ENCODE measurements at regions not wholly inside any gene's neighbourhood (a gene's known extent, or its start where the extent isn't known, plus 50 kb on each side); places are given as distances from the start of the nearest gene placed in this dataset.
"Not testable (repeated sequence)": the region's sequence is repeated elsewhere in the genome, so short reads cannot be mapped to it uniquely, and the experiment has no call there.

DNA sequence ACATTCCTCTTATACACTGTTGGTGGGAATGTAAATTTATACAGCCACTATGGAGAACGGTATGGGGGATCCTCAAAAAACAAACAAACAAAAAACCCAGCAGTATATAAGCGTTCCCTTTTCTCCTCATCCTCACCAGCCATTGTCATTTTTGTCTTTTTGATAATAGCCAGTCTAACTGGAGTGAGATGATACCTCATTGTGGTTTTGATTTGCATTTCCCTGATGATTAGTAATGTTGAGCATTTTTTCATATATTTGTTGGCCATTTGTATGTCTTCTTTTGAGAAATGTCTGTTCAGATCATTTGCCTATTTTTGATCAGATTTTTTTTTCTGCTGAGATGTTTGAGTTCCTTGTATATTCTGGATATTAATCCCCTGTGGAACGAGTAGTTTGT, 76.1 kb downstream of the TEX35 start:
- TF ChIP-seq, protein P1, sequence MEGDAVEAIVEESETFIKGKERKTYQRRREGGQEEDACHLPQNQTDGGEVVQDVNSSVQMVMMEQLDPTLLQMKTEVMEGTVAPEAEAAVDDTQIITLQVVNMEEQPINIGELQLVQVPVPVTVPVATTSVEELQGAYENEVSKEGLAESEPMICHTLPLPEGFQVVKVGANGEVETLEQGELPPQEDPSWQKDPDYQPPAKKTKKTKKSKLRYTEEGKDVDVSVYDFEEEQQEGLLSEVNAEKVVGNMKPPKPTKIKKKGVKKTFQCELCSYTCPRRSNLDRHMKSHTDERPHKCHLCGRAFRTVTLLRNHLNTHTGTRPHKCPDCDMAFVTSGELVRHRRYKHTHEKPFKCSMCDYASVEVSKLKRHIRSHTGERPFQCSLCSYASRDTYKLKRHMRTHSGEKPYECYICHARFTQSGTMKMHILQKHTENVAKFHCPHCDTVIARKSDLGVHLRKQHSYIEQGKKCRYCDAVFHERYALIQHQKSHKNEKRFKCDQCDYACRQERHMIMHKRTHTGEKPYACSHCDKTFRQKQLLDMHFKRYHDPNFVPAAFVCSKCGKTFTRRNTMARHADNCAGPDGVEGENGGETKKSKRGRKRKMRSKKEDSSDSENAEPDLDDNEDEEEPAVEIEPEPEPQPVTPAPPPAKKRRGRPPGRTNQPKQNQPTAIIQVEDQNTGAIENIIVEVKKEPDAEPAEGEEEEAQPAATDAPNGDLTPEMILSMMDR (IDR thresholded peaks at IDR 0.05; ENCODE audit: low read depth, low read length): not testable (repeated sequence)
- not testable (repeated sequence) for TF ChIP-seq EZH2phosphoT487 (IDR thresholded peaks at IDR 0.05; ENCODE audit: low read depth)
